OCI-M2 (cell line): ENCODE measurements at regions not wholly inside any gene's neighbourhood (a gene's known extent, or its start where the extent isn't known, plus 50 kb on each side); places are given as distances from the start of the nearest gene placed in this dataset.
"Not testable (repeated sequence)": the region's sequence is repeated elsewhere in the genome, so short reads cannot be mapped to it uniquely, and the experiment has no call there.

ENCODE experiments used
- DNase-seq: peaks from one replicate; lab custom pipeline; 2025; ENCODE audit not compliant: unreplicated experiment; lab: John Stamatoyannopoulos, UW

DNA sequence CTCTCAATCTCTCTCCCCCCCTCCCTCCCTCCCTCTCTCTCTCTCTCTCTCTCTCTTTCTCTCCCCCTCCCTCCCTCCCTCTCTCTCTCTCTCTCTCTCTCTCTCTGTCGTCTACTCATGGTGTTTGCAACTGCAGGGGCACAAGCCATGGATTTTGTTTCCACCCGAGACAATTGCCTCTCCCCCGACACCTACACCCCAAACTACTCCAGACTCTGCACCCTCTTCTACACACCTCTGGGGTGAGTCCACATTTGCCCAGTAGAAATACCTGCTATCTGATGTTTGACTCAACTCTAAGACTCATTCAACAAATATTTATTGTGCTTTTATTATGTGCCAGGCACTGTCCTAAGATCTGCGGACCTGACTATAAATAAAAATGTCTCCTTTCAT is 93.7 kb downstream of the TMEM17 start:
- no peak for DNase-seq

DNA sequence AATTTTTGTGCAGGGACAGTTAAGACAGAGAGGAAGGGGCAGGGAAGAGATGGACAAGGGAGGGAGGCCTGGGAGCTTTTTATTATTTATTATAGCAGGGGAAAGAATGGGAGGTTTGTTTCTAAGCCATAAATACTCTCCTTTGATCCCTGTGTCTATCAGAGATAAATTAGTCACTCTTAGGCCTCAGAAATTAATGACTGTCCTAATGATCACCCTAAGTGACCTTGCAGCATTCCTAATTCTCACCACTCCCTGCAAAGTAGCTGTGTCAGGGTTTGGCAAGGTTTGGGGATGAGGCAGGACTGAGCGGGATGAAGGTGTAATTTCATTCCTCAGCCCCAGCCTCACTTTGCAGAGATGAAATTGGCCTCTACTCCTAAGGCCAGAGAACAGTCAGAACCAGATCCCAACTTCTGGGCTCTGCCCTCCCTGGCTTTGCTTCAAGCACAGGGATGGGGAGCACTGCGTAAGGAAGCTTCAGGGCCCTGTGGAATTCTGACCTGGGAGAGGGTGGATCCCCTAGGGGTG is 95.0 kb downstream of the TMEM17 start:
- no peak for DNase-seq

- no peak for DNase-seq
Measured at GRCh38 chr2:62410015-62410453, 96.0 kb downstream of the TMEM17 start.

DNA sequence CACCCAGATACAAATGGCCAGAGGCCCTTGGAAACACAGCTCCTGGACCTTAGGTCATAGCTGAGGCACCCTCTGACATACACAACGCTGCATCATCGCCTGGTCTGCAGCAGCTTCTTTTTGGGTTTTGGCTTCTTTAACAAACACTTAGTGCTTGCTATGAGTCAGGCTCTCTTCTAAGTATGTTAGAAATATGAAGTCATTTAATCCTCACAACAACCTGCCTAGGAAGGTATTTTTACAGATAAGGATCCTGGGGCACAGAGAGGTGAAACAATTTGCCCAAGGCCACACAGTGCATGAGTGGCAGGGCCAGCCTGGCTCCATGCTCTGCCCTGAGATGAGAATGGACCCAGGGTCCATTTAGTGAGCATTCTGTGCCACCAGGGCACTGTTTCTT is 96.6 kb downstream of the TMEM17 start:
- DNase-seq = no peak

GRCh38 chr2:62408241-62408677 is 97.7 kb downstream of the TMEM17 start:
- no peak for DNase-seq

DNA sequence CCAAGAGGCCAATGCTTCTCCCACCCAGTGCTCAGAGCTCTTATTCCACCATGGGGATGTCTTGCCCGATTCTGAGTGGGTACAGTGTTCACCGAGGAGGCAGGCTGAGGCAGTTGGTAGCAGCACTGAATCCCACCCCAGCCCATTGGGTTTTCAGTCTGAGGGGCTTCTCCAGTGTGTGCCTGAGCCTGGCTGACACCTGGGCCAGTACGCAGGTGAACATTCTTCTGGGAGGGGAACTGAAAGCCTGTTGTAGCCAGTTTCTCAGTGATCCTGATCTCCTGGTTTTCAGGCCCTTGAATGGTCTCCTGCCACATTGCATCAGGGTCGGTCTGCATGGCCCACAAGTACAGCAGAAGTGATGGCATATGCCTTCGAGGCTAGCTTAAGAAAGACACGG is 98.2 kb downstream of the TMEM17 start:
- no peak for DNase-seq

GRCh38 chr2:62407401-62407800 is 98.6 kb downstream of the TMEM17 start:
- no peak for DNase-seq

DNA sequence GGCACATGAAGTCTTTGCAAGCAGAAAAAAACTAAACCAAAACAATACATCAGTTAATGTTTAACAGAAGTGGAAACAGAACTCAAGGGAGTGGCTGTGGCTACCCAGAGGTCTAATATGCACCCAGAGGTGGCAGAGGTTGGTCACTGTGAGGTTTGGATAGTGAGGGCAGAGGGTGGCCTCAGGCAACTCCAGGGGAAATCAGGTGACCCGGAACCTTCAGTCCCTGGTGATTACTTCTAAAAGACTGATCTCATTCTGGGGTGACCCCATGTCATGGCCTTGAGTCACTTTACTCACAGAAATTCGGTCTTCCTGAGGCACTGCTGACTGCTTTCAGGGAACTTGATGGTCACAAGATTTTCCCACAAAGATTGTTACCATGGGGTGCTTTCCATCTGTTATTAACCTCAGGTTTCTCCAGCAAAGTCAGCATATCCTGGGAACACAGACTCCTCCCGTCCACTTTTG is 99.4 kb downstream of the TMEM17 start:
- DNase-seq = no peak

- DNase-seq = no peak
Measured at GRCh38 chr2:62404913-62405312, 101.1 kb downstream of the TMEM17 start.

DNA sequence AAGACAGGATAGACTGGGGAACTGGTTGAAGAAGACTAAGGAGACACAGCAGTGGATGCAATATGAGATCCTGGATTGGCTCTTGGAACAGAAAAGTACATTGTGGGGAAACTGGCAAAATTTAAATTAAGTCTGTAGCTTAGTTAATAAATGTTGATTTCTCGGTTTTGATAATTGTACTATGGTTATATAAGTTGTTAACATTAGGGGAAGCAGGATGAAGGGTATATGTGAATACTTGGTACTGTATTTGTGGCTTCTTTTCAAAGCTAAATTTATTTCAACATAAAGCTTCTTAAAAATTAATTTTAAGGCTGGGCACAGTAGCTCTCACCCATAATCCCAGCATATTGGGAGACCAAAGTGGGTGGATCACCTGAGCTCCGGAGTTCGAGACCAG is 103.8 kb downstream of the TMEM17 start:
- no peak for DNase-seq

- no peak for DNase-seq
Measured at GRCh38 chr2:62398356-62398755, 107.6 kb downstream of the TMEM17 start.

DNA sequence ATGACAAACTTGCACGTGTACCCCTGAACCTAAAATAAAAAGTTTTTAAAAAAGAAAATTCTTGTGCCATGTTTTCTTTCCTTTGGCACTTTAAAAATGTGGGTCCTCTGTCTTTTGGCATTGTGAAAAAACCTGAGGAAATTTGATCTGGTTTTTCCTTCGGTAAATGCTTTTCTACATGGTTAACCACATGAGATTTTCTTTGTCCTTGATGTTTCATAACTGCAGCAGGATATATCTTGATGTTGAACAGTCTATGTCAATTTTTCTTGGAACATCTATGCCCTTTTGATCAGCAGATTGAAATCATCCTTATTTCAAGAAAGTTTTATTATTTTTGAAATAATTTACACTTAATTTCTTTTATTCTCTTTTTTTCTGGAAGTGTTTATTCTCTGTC is 109.1 kb downstream of the TMEM17 start:
- DNase-seq = no peak

DNA sequence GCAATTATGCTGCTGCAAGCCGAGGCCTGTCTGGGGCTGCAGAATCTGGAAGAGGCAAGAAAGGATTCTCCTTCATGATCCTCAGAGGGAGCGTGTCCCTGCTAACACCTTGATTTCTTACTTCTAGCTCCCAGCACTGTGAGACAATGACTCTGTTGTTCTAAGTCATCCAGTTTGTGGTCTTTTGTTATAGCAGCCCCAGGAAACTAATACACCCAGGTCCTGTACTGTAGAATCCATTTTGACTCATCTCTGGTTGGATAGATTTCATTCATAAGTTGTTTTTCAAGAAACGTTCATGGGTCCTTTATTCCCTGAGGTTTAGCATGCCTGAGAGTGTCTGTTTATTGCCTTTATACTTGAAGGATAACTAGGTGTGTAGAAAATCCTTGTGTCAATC is 112.7 kb downstream of the TMEM17 start:
- DNase-seq = no peak

DNA sequence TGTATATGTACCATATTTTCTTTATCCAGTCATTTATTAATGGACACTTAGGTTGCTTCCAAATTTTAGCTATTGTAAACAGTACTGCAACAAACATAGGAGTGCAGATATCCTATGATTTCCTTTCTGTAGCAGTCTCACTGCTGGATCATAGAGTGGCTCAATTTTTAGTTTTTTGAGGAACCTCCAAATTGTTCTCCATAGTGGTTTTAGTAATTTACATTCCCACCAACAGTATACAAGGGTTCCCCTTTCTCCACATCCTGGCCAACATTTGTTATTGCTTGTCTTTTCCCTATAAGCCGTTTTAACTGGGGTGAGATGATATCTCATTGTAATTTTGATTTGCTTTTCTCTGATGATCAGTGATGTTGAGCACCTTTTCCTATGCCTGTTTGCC is 114.3 kb downstream of the TMEM17 start:
- DNase-seq = no peak

- DNase-seq = not testable (repeated sequence)
Measured at GRCh38 chr2:62386378-62386777, 119.6 kb downstream of the TMEM17 start.

GRCh38 chr2:62383846-62384245 is 122.1 kb downstream of the TMEM17 start:
- DNase-seq = no peak

GRCh38 chr2:62382757-62383156 is 123.2 kb downstream of the TMEM17 start:
- DNase-seq = no peak

DNA sequence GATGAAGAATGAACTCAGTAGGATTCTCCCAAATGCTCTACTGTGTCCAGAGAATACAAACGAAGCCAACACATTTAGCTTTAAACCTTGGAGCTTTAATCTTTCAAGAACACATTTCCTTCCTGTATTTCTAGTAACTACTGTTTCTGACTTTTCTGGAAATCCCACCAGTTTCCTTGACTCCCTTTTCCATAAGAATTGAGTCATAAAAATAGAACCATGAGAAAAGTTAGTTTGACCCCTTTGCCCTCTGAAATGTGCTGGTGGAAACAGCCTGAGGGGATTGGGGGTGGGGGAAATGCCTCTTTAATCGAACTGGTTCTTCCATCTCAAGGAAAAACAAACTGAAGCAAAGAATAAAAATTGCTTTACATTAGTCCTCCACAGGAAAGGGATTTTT is 123.9 kb downstream of the TMEM17 start:
- no peak for DNase-seq

DNA sequence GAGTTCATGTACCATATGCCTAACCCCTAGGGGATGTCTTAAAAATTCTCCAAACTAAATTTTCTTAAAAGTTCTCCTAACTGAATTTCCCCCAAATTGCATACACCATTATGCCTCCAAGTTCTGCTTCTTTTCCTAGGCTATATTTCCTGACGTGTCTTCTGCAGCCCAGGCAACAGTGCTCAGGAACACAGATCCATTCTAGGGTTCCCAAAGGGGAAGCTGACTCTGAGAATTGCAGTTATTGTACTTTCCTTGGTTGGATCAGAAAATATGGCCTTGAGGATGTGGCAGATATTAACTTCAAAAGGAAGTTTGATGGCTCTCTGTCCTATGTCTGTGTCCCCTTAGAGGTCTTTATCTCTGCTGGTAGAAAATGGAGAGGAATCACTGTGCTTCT is 124.3 kb downstream of the TMEM17 start:
- no peak for DNase-seq

- DNase-seq = no peak
Measured at GRCh38 chr2:62379566-62379965, 126.4 kb downstream of the TMEM17 start.

DNA sequence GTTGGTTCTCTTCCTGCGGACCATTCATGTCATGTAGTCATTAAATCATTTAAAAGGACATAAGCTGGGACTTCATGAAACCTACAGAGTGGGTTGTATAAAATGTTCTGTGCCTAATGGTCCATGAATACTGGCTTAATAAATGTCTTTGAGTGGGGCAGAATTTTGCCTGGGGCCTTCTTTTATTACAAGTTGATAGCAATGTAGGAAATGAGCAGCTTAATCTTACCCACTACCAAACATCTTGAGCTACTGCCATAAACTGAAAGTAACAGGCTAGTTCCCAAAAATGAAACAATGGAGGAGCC is 130.9 kb downstream of the TMEM17 start:
- DNase-seq = no peak

DNA sequence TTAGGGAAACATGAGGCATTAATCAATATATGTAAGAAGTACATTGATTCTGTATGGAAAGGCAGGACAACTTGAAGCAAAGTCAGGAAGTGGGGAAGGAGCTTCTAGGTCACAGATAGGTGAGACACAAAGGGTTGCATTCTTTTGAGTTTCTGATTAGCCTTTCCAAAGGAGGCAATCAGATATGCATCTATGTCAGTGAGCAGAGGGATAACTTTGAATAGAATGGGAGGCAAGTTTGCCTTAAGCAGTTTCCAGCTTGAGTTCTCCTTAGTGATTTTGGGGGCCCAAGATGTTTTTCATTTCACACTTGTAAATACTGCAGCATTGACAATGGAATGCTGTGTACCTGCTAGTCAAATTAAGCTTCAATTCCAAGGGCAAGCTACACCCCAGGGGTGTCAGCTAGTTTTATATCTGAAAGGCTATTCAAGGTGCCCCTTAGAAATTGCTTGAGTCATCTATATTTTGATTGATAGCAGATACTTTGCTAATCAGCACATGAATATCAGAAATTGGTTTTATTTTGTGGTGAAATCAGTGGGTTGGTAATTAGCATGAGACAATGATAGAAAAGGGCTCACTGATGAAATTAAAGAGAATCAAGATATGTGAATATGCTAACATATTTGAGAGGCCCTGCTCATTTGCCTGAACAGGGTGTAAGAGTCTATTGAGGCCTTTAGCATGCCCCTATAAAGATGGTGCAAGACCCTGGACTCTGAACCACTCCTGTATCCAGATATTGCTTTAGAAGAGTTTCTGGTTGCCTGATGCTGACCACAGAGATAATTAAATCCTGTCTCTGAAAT is 131.5 kb downstream of the TMEM17 start:
- no peak for DNase-seq

GRCh38 chr2:62372824-62373223 is 133.2 kb downstream of the TMEM17 start:
- DNase-seq = no peak
